Caco-2 (cell line): ENCODE measurements at regions not wholly inside any gene's neighbourhood (a gene's known extent, or its start where the extent isn't known, plus 50 kb on each side); places are given as distances from the start of the nearest gene placed in this dataset.

ENCODE experiments used
- BruUV-seq: library from RNA; stranded (reverse); fragments of 400-500 nt; replicated peaks from 2 replicates; lab custom pipeline; 2021; lab: Mats Ljungman, UMichigan
- CTCF ChIA-PET: fragments of 300-600 bp; sonication (Branson Sonifier 250); formaldehyde crosslinking; loops from one replicate; lab custom pipeline; 2022; ENCODE audit warnings: antibody characterized with exemption; lab: Charles Lee
- POLR2A ChIA-PET: fragments of 300-600 bp; sonication (Branson Sonifier 250); formaldehyde crosslinking; loops from one replicate; lab custom pipeline; 2022; ENCODE audit warnings: antibody characterized with exemption; lab: Charles Lee
- DNase-seq, 2 experiments: peaks; one replicate each; pipeline versions ENCODE4 v3.0.0 to v3.0.0-alpha.2; 2020 to 2022
- H3K27me3 ChIP-seq: replicated peaks from 2 replicates; pipeline ENCODE4 v1.6.0; 2011; ENCODE audit warnings: low read length; ENCODE audit not compliant: control insufficient read depth, insufficient read depth
- H3K36me3 ChIP-seq: 2 replicates; pipeline ENCODE4 v1.5.1; 2011; ENCODE audit warnings: low read length; ENCODE audit not compliant: control insufficient read depth, insufficient read depth
- H3K4me1 ChIP-seq: fragments of 250-450 bp; sonication (Bioruptor Pico); 2 replicates; pipeline ENCODE4 v1.5.1; 2020; ENCODE audit warnings: mild to moderate bottlenecking
- H3K4me3 ChIP-seq: 2 replicates; pipeline ENCODE4 v1.5.1; 2011; ENCODE audit warnings: low read depth, mild to moderate bottlenecking, control low read depth, low read length
- H3K9me3 ChIP-seq: fragments of 250-450 bp; sonication (Bioruptor Pico); 2 replicates; pipeline ENCODE4 v1.5.1; 2020; ENCODE audit warnings: mild to moderate bottlenecking, moderate library complexity
- H3K27ac Mint-ChIP-seq: one replicate; pipeline ENCODE4 v1.8.0; 2022; ENCODE audit warnings: mixed read lengths; ENCODE audit not compliant: unreplicated experiment
- H3K27me3 Mint-ChIP-seq: one replicate; pipeline ENCODE4 v1.8.0; 2022; ENCODE audit warnings: mixed read lengths; ENCODE audit not compliant: insufficient read depth, unreplicated experiment
- H3K36me3 Mint-ChIP-seq: one replicate; pipeline ENCODE4 v1.8.0; 2022; ENCODE audit warnings: mild to moderate bottlenecking, mixed read lengths; ENCODE audit not compliant: insufficient read depth, unreplicated experiment
- H3K4me1 Mint-ChIP-seq: one replicate; pipeline ENCODE4 v1.8.0; 2022; ENCODE audit warnings: low read depth, mixed read lengths; ENCODE audit not compliant: unreplicated experiment
- H3K4me3 Mint-ChIP-seq: one replicate; pipeline ENCODE4 v1.8.0; 2022; ENCODE audit warnings: mild to moderate bottlenecking, moderate library complexity, mixed read lengths; ENCODE audit not compliant: unreplicated experiment
- H3K9me3 Mint-ChIP-seq: one replicate; pipeline ENCODE4 v1.8.0; 2022; ENCODE audit warnings: mixed read lengths; ENCODE audit not compliant: unreplicated experiment
- CTCF ChIP-seq, 2 experiments: fragments of 200-600 bp in 1 of 2; IDR thresholded peaks; 1 replicate in 1 of 2; 2 replicates in 1 of 2; pipeline versions ENCODE4 v1.5.1 to v1.8.0; 2011 to 2022; ENCODE audit warnings: antibody characterized with exemption in 1 of 2, control low read depth in 1 of 2, inconsistent platforms in 1 of 2, low read depth in 1 of 2, low read length in 1 of 2, mild to moderate bottlenecking in 1 of 2, moderate library complexity in 1 of 2; ENCODE audit not compliant: insufficient read depth in 1 of 2, severe bottlenecking in 1 of 2, unreplicated experiment in 1 of 2
- intact Hi-C: fragments of 100-400 bp; cut with micrococcal nuclease; formaldehyde crosslinking; loops from one replicate; pipeline ENCODE4 v1.10.0; 2022; ENCODE audit not compliant: unreplicated experiment

- no peak overlapping the region for H3K27ac Mint-ChIP-seq
- no TSS peak for BruUV-seq
- H3K9me3 Mint-ChIP-seq, result no peaks in the 10 kb centered on the region
- H3K9me3 ChIP-seq, result no peaks in the 10 kb centered on the region
- intact Hi-C loops, result no loop called here
- no peaks in the 10 kb centered on the region for H3K36me3 Mint-ChIP-seq
- CTCF ChIA-PET, result no interaction called here
- no peak for DNase-seq
- TF ChIP-seq CTCF (IDR thresholded peaks at IDR 0.05; ENCODE audit: insufficient read depth in 1 of 2, low read depth in 1 of 2, low read length in 1 of 2, severe bottlenecking in 1 of 2, unreplicated experiment in 1 of 2), result no peak
- POLR2A ChIA-PET, result no interaction called here
- peaks cover 6% of the 10 kb centered on the region for H3K4me1 Mint-ChIP-seq
- H3K36me3 ChIP-seq, result no peaks in the 10 kb centered on the region
- H3K27me3 ChIP-seq, result no peaks in the 10 kb centered on the region
- no peak overlapping the region for H3K4me3 Mint-ChIP-seq
- H3K27me3 Mint-ChIP-seq, result no peaks in the 10 kb centered on the region
- no peak overlapping the region for H3K4me3 ChIP-seq
- peaks cover 9% of the 10 kb centered on the region; the same call in 1 of the 2 replicates for H3K4me1 ChIP-seq
These were observed 253.0 kb downstream of the RPS24 start for GRCh38 chr10:78286668-78287067.

GRCh38 chr10:78287618-78288017, 254.0 kb downstream of the RPS24 start:
- BruUV-seq, result no TSS peak

GRCh38 chr10:78288663-78289062, 255.0 kb downstream of the RPS24 start:
- Histone ChIP-seq H3K27me3 (no peaks in the 10 kb centered on the region), H3K9me3 (no peaks in the 10 kb centered on the region), H3K4me1 (no peaks in the 10 kb centered on the region; the same call in 1 of the 2 replicates), H3K36me3 (no peaks in the 10 kb centered on the region), H3K4me3 (no peak overlapping the region)
- intact Hi-C loops, result no loop called here
- ChIA-PET CTCF (no interaction called here), POLR2A (interaction anchor here (0.5 kb wide), 1 partner anchor 8 kb away, joined by 3 read pairs; no protein-coding TSS in a partner anchor)
- no peak overlapping the region for H3K4me3 Mint-ChIP-seq
- DNase-seq, result no peak
- H3K36me3 Mint-ChIP-seq, result no peaks in the 10 kb centered on the region
- no peaks in the 10 kb centered on the region for H3K9me3 Mint-ChIP-seq
- no TSS peak for BruUV-seq
- no peak overlapping the region for H3K27ac Mint-ChIP-seq
- no peak for TF ChIP-seq CTCF (IDR thresholded peaks at IDR 0.05; ENCODE audit: insufficient read depth in 1 of 2, low read depth in 1 of 2, low read length in 1 of 2, severe bottlenecking in 1 of 2, unreplicated experiment in 1 of 2)
- H3K27me3 Mint-ChIP-seq, result no peaks in the 10 kb centered on the region
- no peaks in the 10 kb centered on the region for H3K4me1 Mint-ChIP-seq

More at GRCh38 chr10:78287618-78288017, 254.0 kb downstream of the RPS24 start:
- intact Hi-C loops, result no loop called here
- H3K27me3 ChIP-seq, result no peaks in the 10 kb centered on the region
- peaks cover 9% of the 10 kb centered on the region; the same call in 1 of the 2 replicates for H3K4me1 ChIP-seq
- ChIA-PET POLR2A (no interaction called here), CTCF (no interaction called here)
- Mint-ChIP-seq H3K4me3 (no peak overlapping the region), H3K27me3 (no peaks in the 10 kb centered on the region), H3K4me1 (peaks cover 6% of the 10 kb centered on the region), H3K27ac (no peak overlapping the region), H3K9me3 (no peaks in the 10 kb centered on the region), H3K36me3 (no peaks in the 10 kb centered on the region)
- no peak for TF ChIP-seq CTCF (IDR thresholded peaks at IDR 0.05; ENCODE audit: insufficient read depth in 1 of 2, low read depth in 1 of 2, low read length in 1 of 2, severe bottlenecking in 1 of 2, unreplicated experiment in 1 of 2)
- no peaks in the 10 kb centered on the region for H3K9me3 ChIP-seq
- no peak overlapping the region for H3K4me3 ChIP-seq
- H3K36me3 ChIP-seq, result no peaks in the 10 kb centered on the region
- DNase-seq, result no peak
